GM12878 (cell line): ENCODE measurements at regions not wholly inside any gene's neighbourhood (a gene's known extent, or its start where the extent isn't known, plus 50 kb on each side); places are given as distances from the start of the nearest gene placed in this dataset.

ENCODE experiments used
- ATAC-seq: fragments of 200-7000 bp; cut with Tn5 transposase; 3 replicates; pipeline ENCODE4 v1.9.1; 2020; ENCODE audit warnings: mild to moderate bottlenecking, moderate library complexity
- BruUV-seq: library from RNA; stranded (reverse); fragments of 400-500 nt; replicated peaks from 2 replicates; lab custom pipeline; 2021; lab: Mats Ljungman, UMichigan
- CTCF ChIA-PET: fragments of 300-600 bp; sonication (Branson Sonifier 250); formaldehyde crosslinking; extraction: SDS; loops from one replicate; lab custom pipeline; 2021; ENCODE audit warnings: inconsistent platforms; lab: Yijun Ruan, JAX
- POLR2A ChIA-PET: fragments of 350-600 bp; formaldehyde crosslinking; extraction: SDS; loops from one replicate; lab custom pipeline; 2021; ENCODE audit warnings: inconsistent platforms; lab: Charles Lee
- RAD21 ChIA-PET: fragments of 300-600 bp; sonication (Branson Sonifier 250); formaldehyde crosslinking; loops from one replicate; lab custom pipeline; 2023; ENCODE audit warnings: antibody characterized with exemption; ENCODE audit not compliant: unreplicated experiment; lab: Charles Lee
- SMC1A ChIA-PET: fragments of 300-600 bp; sonication (Branson Sonifier 250); formaldehyde crosslinking; loops from one replicate; lab custom pipeline; 2023; ENCODE audit not compliant: unreplicated experiment, uncharacterized antibody; lab: Charles Lee
- DNase-seq: peaks from one replicate; pipeline ENCODE4 v3.0.0-alpha.2; 2011; ENCODE audit warnings: low read depth, low spot score
- FAIRE-seq: peaks from 3 replicates; lab custom pipeline; 2011; peaks lifted over from hg19 to GRCh38; lab: Jason Lieb, UNC
- H2AFZ ChIP-seq: 2 replicates; pipeline ENCODE4 v1.6.0; 2011; ENCODE audit warnings: low read depth, low read length, control low read depth; ENCODE audit not compliant: control insufficient read depth
- H3K27ac ChIP-seq: 2 replicates; pipeline ENCODE4 v1.5.1; 2011; ENCODE audit warnings: control low read depth; ENCODE audit not compliant: control insufficient read depth, insufficient read depth
- H3K27me3 ChIP-seq, 2 experiments: replicated peaks in 1 of 2; 2 replicates each; pipeline versions ENCODE4 v1.6.0 to v1.6.1; 2011; ENCODE audit warnings: low read length in 1 of 2; ENCODE audit not compliant: control insufficient read depth in 2 of 2, insufficient read depth in 2 of 2
- H3K36me3 ChIP-seq, 2 experiments: 2 replicates each; pipeline ENCODE4 v1.5.1; 2011; ENCODE audit warnings: low read length in 1 of 2; ENCODE audit not compliant: control insufficient read depth in 2 of 2, insufficient read depth in 2 of 2
- H3K4me1 ChIP-seq: 2 replicates; pipeline ENCODE4 v1.6.1; 2011; ENCODE audit warnings: mild to moderate bottlenecking, low read length, moderate library complexity, mixed read lengths; ENCODE audit not compliant: control insufficient read depth, insufficient read depth
- H3K4me2 ChIP-seq: 2 replicates; pipeline ENCODE4 v1.6.0; 2011; ENCODE audit warnings: control low read depth; ENCODE audit not compliant: control insufficient read depth, insufficient read depth
- H3K4me3 ChIP-seq: fragments of 200-600 bp; sonication (generic); 2 replicates; pipeline ENCODE4 v1.5.1; 2016
- H3K79me2 ChIP-seq: 2 replicates; pipeline ENCODE4 v1.6.0; 2011; ENCODE audit warnings: low read length; ENCODE audit not compliant: control insufficient read depth, insufficient read depth
- H3K9ac ChIP-seq: 2 replicates; pipeline ENCODE4 v1.8.0; 2011; ENCODE audit warnings: low read length, control low read depth, mixed read lengths; ENCODE audit not compliant: control insufficient read depth, insufficient read depth
- H3K9me3 ChIP-seq: replicated peaks from 3 replicates; pipeline ENCODE4 v1.5.1; 2011; ENCODE audit warnings: mild to moderate bottlenecking, low read length; ENCODE audit not compliant: control insufficient read depth, insufficient read depth
- H4K20me1 ChIP-seq: 2 replicates; pipeline ENCODE4 v1.6.0; 2011; ENCODE audit not compliant: control insufficient read depth, insufficient read depth
- BMI1 ChIP-seq: fragments of 450-650 bp; IDR thresholded peaks from 2 replicates; pipeline ENCODE4 v1.6.1; 2016; ENCODE audit warnings: mild to moderate bottlenecking, moderate library complexity, borderline replicate concordance
- CBFB ChIP-seq: IDR thresholded peaks from 2 replicates; pipeline ENCODE4 v1.6.1; 2016; ENCODE audit warnings: antibody characterized with exemption, low read depth
- EZH2 ChIP-seq: IDR thresholded peaks from 2 replicates; pipeline ENCODE4 v1.6.1; 2012; ENCODE audit warnings: low read depth, mild to moderate bottlenecking, control low read depth, inconsistent platforms, low read length, borderline replicate concordance; ENCODE audit not compliant: control insufficient read depth
- HDGF ChIP-seq: fragments of 450-650 bp; IDR thresholded peaks from 2 replicates; pipeline ENCODE4 v1.6.1; 2016; ENCODE audit warnings: antibody characterized with exemption
- KLF5 ChIP-seq: fragments of 450-650 bp; IDR thresholded peaks from 2 replicates; pipeline ENCODE4 v1.6.1; 2014; ENCODE audit warnings: mild to moderate bottlenecking; ENCODE audit not compliant: partially characterized antibody
- NBN ChIP-seq: fragments of 450-650 bp; IDR thresholded peaks from 2 replicates; pipeline ENCODE4 v1.6.1; 2016
- NFXL1 ChIP-seq: fragments of 450-650 bp; IDR thresholded peaks from 2 replicates; pipeline ENCODE4 v1.6.1; 2017; ENCODE audit warnings: antibody characterized with exemption, mild to moderate bottlenecking, borderline replicate concordance
- NFYB ChIP-seq: IDR thresholded peaks from 2 replicates; pipeline ENCODE4 v1.6.1; 2011; ENCODE audit warnings: low read depth, mild to moderate bottlenecking, low read length, improper control_type of control experiment, moderate library complexity; ENCODE audit not compliant: insufficient read depth
- NRF1 ChIP-seq: conservative IDR thresholded peaks from 2 replicates; pipeline ENCODE4 v1.6.1; 2011; ENCODE audit warnings: mild to moderate bottlenecking, low read depth, low read length, improper control_type of control experiment
- POLR2A ChIP-seq: IDR thresholded peaks from 2 replicates; pipeline ENCODE4 v1.6.1; 2011; ENCODE audit warnings: low read depth, mild to moderate bottlenecking, low read length
- STAT1 ChIP-seq: fragments of 450-650 bp; conservative IDR thresholded peaks from 2 replicates; pipeline ENCODE4 v1.6.1; 2014; ENCODE audit warnings: antibody characterized with exemption, mild to moderate bottlenecking
- WRNIP1 ChIP-seq: IDR thresholded peaks from 2 replicates; pipeline ENCODE4 v1.6.1; 2011; ENCODE audit warnings: low read depth, low read length, improper control_type of control experiment, borderline replicate concordance
- ZBED1 ChIP-seq: IDR thresholded peaks from 2 replicates; pipeline ENCODE4 v1.6.1; 2016; ENCODE audit warnings: borderline replicate concordance
- ZNF384 ChIP-seq: IDR thresholded peaks from 2 replicates; pipeline ENCODE4 v1.6.1; 2012; ENCODE audit warnings: low read depth, mild to moderate bottlenecking, low read length, improper control_type of control experiment, borderline replicate concordance
- WGBS: methylation state at CpG from one replicate; pipeline ENCODE4 v1.1.6; 2016; ENCODE audit warnings: low lambda C conversion rate; ENCODE audit not compliant: insufficient replicate concordance, insufficient coverage; ENCODE audit errors: missing lambda C conversion rate; 5-methylcytosine and 5-hydroxymethylcytosine counted together
- in situ Hi-C: fragments of 300-500 bp; cut with MboI; formaldehyde crosslinking; loops from 9 replicates; pipeline ENCODE4 v1.14.3; 2018; ENCODE audit warnings: mixed read lengths
- intact Hi-C: fragments of 100-400 bp; cut with micrococcal nuclease; formaldehyde crosslinking; loops from one replicate; pipeline ENCODE4 v1.14.2; 2022; ENCODE audit not compliant: unreplicated experiment
- TF ChIP-seq, protein P1 (sequence below): IDR thresholded peaks from 2 replicates; pipeline ENCODE4 v1.6.1; 2012; ENCODE audit warnings: low read depth, low read length, improper control_type of control experiment
- TF ChIP-seq, protein P2 (sequence below): fragments of 450-650 bp; IDR thresholded peaks from 2 replicates; pipeline ENCODE4 v1.6.1; 2017; ENCODE audit warnings: antibody characterized with exemption, mild to moderate bottlenecking, moderate library complexity

DNA sequence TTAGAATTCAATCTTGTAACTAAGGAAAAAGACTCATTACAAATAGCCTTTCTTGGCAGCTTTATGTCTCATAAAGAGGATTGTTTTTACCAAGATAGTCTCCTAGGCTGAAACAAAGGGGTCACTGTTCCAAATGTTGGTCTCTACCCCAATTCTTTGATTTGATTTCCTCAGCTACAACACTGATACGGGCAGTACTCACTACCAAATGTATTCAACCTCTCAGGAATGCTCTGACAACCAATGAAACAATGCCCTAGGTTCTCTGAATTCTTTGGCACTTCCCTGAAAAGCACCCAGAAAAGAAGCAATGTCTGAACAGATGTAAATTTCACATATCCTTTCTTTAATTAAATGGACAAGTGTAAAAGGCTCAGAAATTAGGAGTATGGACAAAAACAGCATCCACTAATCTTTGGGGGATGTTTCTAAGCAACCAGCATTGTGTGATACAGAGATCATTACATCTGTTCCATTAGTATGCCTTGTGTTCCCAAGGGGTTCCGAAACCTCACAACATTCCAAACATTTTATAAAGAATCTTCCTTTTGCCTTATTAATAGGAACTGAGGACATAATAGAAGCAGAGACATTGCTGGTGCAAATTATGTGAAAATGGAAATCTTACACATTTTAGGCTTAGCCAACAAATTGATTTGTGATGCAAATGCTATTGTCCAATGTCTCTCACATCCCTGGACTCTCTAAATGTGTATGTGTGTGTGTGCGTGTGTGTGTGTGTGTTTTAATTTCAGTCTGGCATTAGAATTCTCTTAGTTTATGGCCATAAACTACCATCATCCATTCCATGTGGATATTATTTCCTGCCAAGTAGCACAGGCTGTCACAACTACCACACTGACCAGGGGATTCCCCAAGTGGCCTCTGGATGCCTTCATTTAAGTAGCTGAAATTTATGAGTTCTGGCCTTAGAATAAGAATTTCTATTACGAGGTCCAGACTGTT, 276.0 kb downstream of the MTX2 start:
- FAIRE-seq (no peak), ATAC-seq (no peak)
- Histone ChIP-seq H3K27ac (no peak overlapping the region), H3K4me3 (no peak overlapping the region), H3K36me3 (no peaks in the 10 kb centered on the region), H3K4me2 (no peak overlapping the region), H3K4me1 (no peaks in the 10 kb centered on the region), H3K9me3 (no peaks in the 10 kb centered on the region), H3K27me3 (no peaks in the 10 kb centered on the region; a peak in 1 of 4 replicates)
- ChIA-PET CTCF (interaction anchor here (1.2 to 3.8 kb wide), 4 partner anchors 9 to 90 kb away, joined by 3 to 19 read pairs (median 5); no protein-coding TSS in a partner anchor), POLR2A (no interaction called here), RAD21 (interaction anchor here (1.2 kb wide), 1 partner anchor 9 kb away, joined by 3 read pairs; no protein-coding TSS in a partner anchor), SMC1A (interaction anchor here (0.9 to 1.0 kb wide), 2 partner anchors 90 to 102 kb away, joined by 3 read pairs; no protein-coding TSS in a partner anchor)
- in situ Hi-C loops = no loop called here
- WGBS = 21% methylated on average over 4 of the region's 4 CpGs
- BruUV-seq = no TSS peak
- no peak for TF ChIP-seq EZH2
- no peak for TF ChIP-seq WRNIP1
- TF ChIP-seq STAT1 = no peak
- TF ChIP-seq ZNF384 = no peak
- TF ChIP-seq ZBED1 = no peak
- TF ChIP-seq HDGF = no peak
- TF ChIP-seq POLR2A = no peak
- no peak for TF ChIP-seq BMI1
- TF ChIP-seq CBFB = no peak
- TF ChIP-seq, protein P1, sequence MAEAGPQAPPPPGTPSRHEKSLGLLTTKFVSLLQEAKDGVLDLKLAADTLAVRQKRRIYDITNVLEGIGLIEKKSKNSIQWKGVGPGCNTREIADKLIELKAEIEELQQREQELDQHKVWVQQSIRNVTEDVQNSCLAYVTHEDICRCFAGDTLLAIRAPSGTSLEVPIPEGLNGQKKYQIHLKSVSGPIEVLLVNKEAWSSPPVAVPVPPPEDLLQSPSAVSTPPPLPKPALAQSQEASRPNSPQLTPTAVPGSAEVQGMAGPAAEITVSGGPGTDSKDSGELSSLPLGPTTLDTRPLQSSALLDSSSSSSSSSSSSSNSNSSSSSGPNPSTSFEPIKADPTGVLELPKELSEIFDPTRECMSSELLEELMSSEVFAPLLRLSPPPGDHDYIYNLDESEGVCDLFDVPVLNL = no peak
- TF ChIP-seq NFXL1 = no peak
- TF ChIP-seq NBN = no peak
- TF ChIP-seq, protein P2, sequence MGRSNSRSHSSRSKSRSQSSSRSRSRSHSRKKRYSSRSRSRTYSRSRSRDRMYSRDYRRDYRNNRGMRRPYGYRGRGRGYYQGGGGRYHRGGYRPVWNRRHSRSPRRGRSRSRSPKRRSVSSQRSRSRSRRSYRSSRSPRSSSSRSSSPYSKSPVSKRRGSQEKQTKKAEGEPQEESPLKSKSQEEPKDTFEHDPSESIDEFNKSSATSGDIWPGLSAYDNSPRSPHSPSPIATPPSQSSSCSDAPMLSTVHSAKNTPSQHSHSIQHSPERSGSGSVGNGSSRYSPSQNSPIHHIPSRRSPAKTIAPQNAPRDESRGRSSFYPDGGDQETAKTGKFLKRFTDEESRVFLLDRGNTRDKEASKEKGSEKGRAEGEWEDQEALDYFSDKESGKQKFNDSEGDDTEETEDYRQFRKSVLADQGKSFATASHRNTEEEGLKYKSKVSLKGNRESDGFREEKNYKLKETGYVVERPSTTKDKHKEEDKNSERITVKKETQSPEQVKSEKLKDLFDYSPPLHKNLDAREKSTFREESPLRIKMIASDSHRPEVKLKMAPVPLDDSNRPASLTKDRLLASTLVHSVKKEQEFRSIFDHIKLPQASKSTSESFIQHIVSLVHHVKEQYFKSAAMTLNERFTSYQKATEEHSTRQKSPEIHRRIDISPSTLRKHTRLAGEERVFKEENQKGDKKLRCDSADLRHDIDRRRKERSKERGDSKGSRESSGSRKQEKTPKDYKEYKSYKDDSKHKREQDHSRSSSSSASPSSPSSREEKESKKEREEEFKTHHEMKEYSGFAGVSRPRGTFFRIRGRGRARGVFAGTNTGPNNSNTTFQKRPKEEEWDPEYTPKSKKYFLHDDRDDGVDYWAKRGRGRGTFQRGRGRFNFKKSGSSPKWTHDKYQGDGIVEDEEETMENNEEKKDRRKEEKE = no peak
- TF ChIP-seq NRF1 = no peak
- TF ChIP-seq NFYB = no peak
- TF ChIP-seq KLF5 = no peak
- TF ChIP-seq, all 136 proteins: peak for 0
- intact Hi-C loops = no loop called here
- no peak overlapping the region for H2AFZ ChIP-seq
- no peak for DNase-seq
- H3K79me2 ChIP-seq = no peaks in the 10 kb centered on the region
- H3K9ac ChIP-seq = no peak overlapping the region
- no peaks in the 10 kb centered on the region for H4K20me1 ChIP-seq
